ENCODE measurements at regions not wholly inside any gene's neighbourhood (a gene's known extent, or its start where the extent isn't known, plus 50 kb on each side); places are given as distances from the start of the nearest gene placed in this dataset.

DNA sequence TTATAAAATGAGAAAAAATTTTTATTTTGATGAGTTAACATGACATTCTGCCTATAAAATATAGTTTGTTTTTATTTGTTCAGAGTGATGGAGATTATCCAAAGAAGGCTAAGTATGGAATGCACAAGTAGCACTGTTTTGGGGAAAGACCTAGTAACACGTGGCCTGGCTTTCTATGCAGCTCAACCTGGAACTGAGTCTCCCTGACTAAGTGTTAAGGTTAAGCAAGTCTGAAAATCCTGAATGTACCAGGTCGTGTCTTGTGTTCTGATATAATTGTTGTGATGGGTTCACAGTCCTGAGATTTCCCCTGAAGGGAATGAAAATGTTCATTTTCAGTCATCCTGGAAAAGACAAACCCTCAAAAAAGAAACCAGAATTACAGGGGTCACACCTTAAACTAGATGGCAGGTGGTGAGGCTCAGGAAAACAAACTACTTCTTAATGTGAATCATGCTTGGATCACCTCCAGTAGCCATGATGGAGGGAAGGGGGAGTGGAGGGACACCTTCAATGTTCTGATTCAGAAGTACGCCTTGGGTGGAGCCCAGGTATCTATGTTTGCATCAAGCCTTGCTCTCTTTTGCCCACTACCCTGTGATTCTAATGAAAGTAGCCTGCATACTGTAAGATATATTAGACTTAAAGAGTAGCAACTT lies 236.8 kb downstream of the ALX1 start:
- no peak for TF ChIP-seq CTCF (IDR thresholded peaks at IDR 0.05; ENCODE audit: low read depth, low read length, missing control alignments)
- Histone ChIP-seq H3K27ac (no peak overlapping the region), H3K4me3 (ENCODE audit: low read depth, low read length) (no peak overlapping the region), H3K36me3 (replicated peaks) (no peaks in the 10 kb centered on the region), H3K27me3 (replicated peaks) (no peaks in the 10 kb centered on the region)
- in situ Hi-C loops (cut with HindIII; ENCODE audit: low pct_ligation_motif_present, low sequenced_read_pairs) = no loop called here
- DNase-seq = no peak

GRCh38 chr12:85519163-85519562 lies 239.1 kb downstream of the ALX1 start:
- Histone ChIP-seq H3K36me3 (replicated peaks) (no peaks in the 10 kb centered on the region), H3K4me3 (ENCODE audit: low read depth, low read length) (no peak overlapping the region), H3K27ac (no peak overlapping the region), H3K27me3 (replicated peaks) (no peaks in the 10 kb centered on the region)
- DNase-seq = no peak
- in situ Hi-C loops (cut with HindIII; ENCODE audit: low pct_ligation_motif_present, low sequenced_read_pairs) = no loop called here
- TF ChIP-seq CTCF (IDR thresholded peaks at IDR 0.05; ENCODE audit: low read depth, low read length, missing control alignments) = no peak

- Histone ChIP-seq H3K27me3 (replicated peaks) (no peaks in the 10 kb centered on the region), H3K36me3 (replicated peaks) (no peaks in the 10 kb centered on the region), H3K4me3 (ENCODE audit: low read depth, low read length) (no peak overlapping the region), H3K27ac (no peak overlapping the region)
- in situ Hi-C loops (cut with HindIII; ENCODE audit: low pct_ligation_motif_present, low sequenced_read_pairs) = no loop called here
- no peak for DNase-seq
- no peak for TF ChIP-seq CTCF (IDR thresholded peaks at IDR 0.05; ENCODE audit: low read depth, low read length, missing control alignments)
Observed at GRCh38 chr12:85523197-85523596, 243.2 kb downstream of the ALX1 start.

DNA sequence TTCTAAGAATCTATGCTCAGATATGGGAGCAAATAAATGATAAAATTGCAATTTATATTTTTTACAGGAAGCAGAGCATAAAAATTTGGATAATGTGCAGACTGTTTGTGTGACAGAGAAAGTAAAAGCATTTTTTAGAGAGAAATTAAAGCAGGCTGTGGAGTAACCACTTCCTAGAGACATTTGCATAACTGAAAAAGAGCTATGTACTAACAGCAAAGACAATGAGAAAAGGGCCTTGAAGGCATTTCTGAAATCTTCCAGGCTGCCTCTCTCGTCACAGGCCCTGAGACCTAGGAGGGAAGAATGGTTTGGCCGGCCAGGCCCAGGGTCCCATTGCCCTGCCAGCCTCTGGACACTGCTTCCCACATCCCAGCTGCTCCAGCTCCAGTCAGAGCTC lies 247.2 kb downstream of the ALX1 start:
- DNase-seq = no peak
- H3K4me3 ChIP-seq (ENCODE audit: low read depth, low read length) = no peak overlapping the region
- H3K27me3 ChIP-seq (replicated peaks) = no peaks in the 10 kb centered on the region
- in situ Hi-C loops (cut with HindIII; ENCODE audit: low pct_ligation_motif_present, low sequenced_read_pairs) = no loop called here
- no peaks in the 10 kb centered on the region for H3K36me3 ChIP-seq (replicated peaks)
- no peak overlapping the region for H3K27ac ChIP-seq
- TF ChIP-seq CTCF (IDR thresholded peaks at IDR 0.05; ENCODE audit: low read depth, low read length, missing control alignments) = no peak

DNA sequence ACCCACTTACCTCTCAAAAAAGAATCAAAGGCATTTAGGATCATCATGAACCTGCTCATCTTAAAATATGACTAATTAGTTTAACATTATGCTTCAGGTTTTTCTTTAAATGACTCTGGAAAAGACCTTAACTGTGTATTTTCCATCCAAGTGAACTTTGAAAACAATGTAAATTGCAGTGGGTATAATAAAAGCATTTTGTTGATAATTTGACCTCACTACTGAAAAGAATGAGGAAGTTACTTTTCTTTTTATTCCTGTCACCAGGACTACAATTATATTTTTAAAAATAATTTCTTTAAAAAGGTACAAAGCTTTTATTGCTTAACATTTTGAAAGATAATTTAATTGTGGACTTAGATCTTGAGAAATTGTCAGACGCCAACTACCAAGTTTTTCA lies 249.9 kb downstream of the ALX1 start:
- H3K27ac ChIP-seq = no peak overlapping the region
- no peak overlapping the region for H3K4me3 ChIP-seq (ENCODE audit: low read depth, low read length)
- no peaks in the 10 kb centered on the region for H3K36me3 ChIP-seq (replicated peaks)
- no peaks in the 10 kb centered on the region for H3K27me3 ChIP-seq (replicated peaks)
- TF ChIP-seq CTCF (IDR thresholded peaks at IDR 0.05; ENCODE audit: low read depth, low read length, missing control alignments) = no peak
- no peak for DNase-seq
- in situ Hi-C loops (cut with HindIII; ENCODE audit: low pct_ligation_motif_present, low sequenced_read_pairs) = no loop called here

DNA sequence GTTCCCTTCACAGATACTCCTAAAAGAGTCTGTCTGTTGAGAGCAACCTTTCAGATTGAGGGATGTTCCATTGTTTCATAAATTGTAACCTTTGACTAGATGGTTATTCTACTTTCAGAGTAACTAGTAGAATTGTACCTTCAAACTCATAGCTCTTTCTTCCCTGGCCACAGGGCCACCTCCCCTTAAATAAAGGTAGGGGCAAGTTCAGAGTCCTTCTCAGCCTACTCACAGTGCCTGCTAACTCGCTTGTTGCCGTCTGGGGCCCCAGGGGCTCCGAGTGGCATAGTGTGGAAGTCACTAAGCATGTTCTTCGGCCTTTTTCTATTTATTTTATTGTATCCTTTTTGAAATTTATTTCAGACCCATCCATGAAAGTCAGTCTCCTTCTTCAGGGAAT lies 250.4 kb downstream of the ALX1 start:
- TF ChIP-seq CTCF (IDR thresholded peaks at IDR 0.05; ENCODE audit: low read depth, low read length, missing control alignments) = no peak
- H3K4me3 ChIP-seq (ENCODE audit: low read depth, low read length) = no peak overlapping the region
- in situ Hi-C loops (cut with HindIII; ENCODE audit: low pct_ligation_motif_present, low sequenced_read_pairs) = no loop called here

More for the DNA sequence above, 250.4 kb downstream of the ALX1 start:
- Histone ChIP-seq H3K27ac (no peak overlapping the region), H3K27me3 (replicated peaks) (no peaks in the 10 kb centered on the region), H3K36me3 (replicated peaks) (no peaks in the 10 kb centered on the region)
- DNase-seq = no peak

Data from brain microvascular endothelial cell (primary cell).